ENCODE measurements at regions not wholly inside any gene's neighbourhood (a gene's known extent, or its start where the extent isn't known, plus 50 kb on each side); places are given as distances from the start of the nearest gene placed in this dataset.
"Not testable (repeated sequence)": the region's sequence is repeated elsewhere in the genome, so short reads cannot be mapped to it uniquely, and the experiment has no call there.

- H3K27me3 Mint-ChIP-seq (ENCODE audit: unreplicated experiment): no peaks in the 10 kb centered on the region
- H3K36me3 Mint-ChIP-seq (ENCODE audit: low read depth, unreplicated experiment): no peaks in the 10 kb centered on the region
- TF ChIP-seq CTCF (IDR thresholded peaks at IDR 0.05; ENCODE audit: unreplicated experiment): no peak
- no peaks in the 10 kb centered on the region for H3K9me3 Mint-ChIP-seq (ENCODE audit: unreplicated experiment)
- H3K4me3 Mint-ChIP-seq (ENCODE audit: unreplicated experiment): no peak overlapping the region
- no peak for DNase-seq (ENCODE audit: low spot score)
- no peak overlapping the region for H3K27ac Mint-ChIP-seq (ENCODE audit: unreplicated experiment)
- H3K4me1 Mint-ChIP-seq (ENCODE audit: unreplicated experiment): peaks cover 24% of the 10 kb centered on the region
Observed at GRCh38 chr1:56250809-56251208, 328.6 kb downstream of the PLPP3 start.

- no peak for TF ChIP-seq CTCF (IDR thresholded peaks at IDR 0.05; ENCODE audit: unreplicated experiment)
- Mint-ChIP-seq H3K4me3 (ENCODE audit: unreplicated experiment) (no peak overlapping the region), H3K9me3 (ENCODE audit: unreplicated experiment) (no peaks in the 10 kb centered on the region), H3K36me3 (ENCODE audit: low read depth, unreplicated experiment) (no peaks in the 10 kb centered on the region), H3K27ac (ENCODE audit: unreplicated experiment) (peak overlapping the region; percentile 44), H3K27me3 (ENCODE audit: unreplicated experiment) (no peaks in the 10 kb centered on the region), H3K4me1 (ENCODE audit: unreplicated experiment) (peaks cover 13% of the 10 kb centered on the region)
- DNase-seq (ENCODE audit: low spot score): no peak
Observed at GRCh38 chr1:56249234-56249633, 330.1 kb downstream of the PLPP3 start.

- Mint-ChIP-seq H3K27ac (ENCODE audit: unreplicated experiment) (no peak overlapping the region), H3K9me3 (ENCODE audit: unreplicated experiment) (no peaks in the 10 kb centered on the region), H3K27me3 (ENCODE audit: unreplicated experiment) (no peaks in the 10 kb centered on the region), H3K4me1 (ENCODE audit: unreplicated experiment) (peaks cover 11% of the 10 kb centered on the region), H3K4me3 (ENCODE audit: unreplicated experiment) (no peak overlapping the region), H3K36me3 (ENCODE audit: low read depth, unreplicated experiment) (no peaks in the 10 kb centered on the region)
- no peak for TF ChIP-seq CTCF (IDR thresholded peaks at IDR 0.05; ENCODE audit: unreplicated experiment)
- no peak for DNase-seq (ENCODE audit: low spot score)
Observed at GRCh38 chr1:56248138-56248537, 331.2 kb downstream of the PLPP3 start.

- H3K27me3 Mint-ChIP-seq (ENCODE audit: unreplicated experiment); H3K36me3 Mint-ChIP-seq (ENCODE audit: low read depth, unreplicated experiment); DNase-seq (ENCODE audit: low spot score); H3K9me3 Mint-ChIP-seq (ENCODE audit: unreplicated experiment); H3K4me3 Mint-ChIP-seq (ENCODE audit: unreplicated experiment); H3K27ac Mint-ChIP-seq (ENCODE audit: unreplicated experiment): not testable (repeated sequence)
- H3K4me1 Mint-ChIP-seq (ENCODE audit: unreplicated experiment): peaks cover 11% of the 10 kb centered on the region
Observed at GRCh38 chr1:56246726-56247125, 332.6 kb downstream of the PLPP3 start.

GRCh38 chr1:56240400-56240799, 339.0 kb downstream of the PLPP3 start:
- TF ChIP-seq CTCF (IDR thresholded peaks at IDR 0.05; ENCODE audit: unreplicated experiment): no peak
- H3K36me3 Mint-ChIP-seq (ENCODE audit: low read depth, unreplicated experiment): no peaks in the 10 kb centered on the region
- H3K4me3 Mint-ChIP-seq (ENCODE audit: unreplicated experiment): no peak overlapping the region
- no peaks in the 10 kb centered on the region for H3K9me3 Mint-ChIP-seq (ENCODE audit: unreplicated experiment)
- DNase-seq (ENCODE audit: low spot score): no peak
- H3K27me3 Mint-ChIP-seq (ENCODE audit: unreplicated experiment): no peaks in the 10 kb centered on the region
- H3K27ac Mint-ChIP-seq (ENCODE audit: unreplicated experiment): no peak overlapping the region
- no peaks in the 10 kb centered on the region for H3K4me1 Mint-ChIP-seq (ENCODE audit: unreplicated experiment)

Measured in endothelial cell (in vitro differentiated cells).